ENCODE measurements at regions not wholly inside any gene's neighbourhood (a gene's known extent, or its start where the extent isn't known, plus 50 kb on each side); places are given as distances from the start of the nearest gene placed in this dataset.

GRCh38 chr14:82238649-82239048 is 705.0 kb upstream of the SEL1L start:
- H3K27ac ChIP-seq = no peak overlapping the region
- H3K4me3 ChIP-seq = no peak overlapping the region
- intact Hi-C loops (cut with DNase I) = no loop called here
- H3K36me3 ChIP-seq = no peaks in the 10 kb centered on the region
- peak in 3 of 4 donors; percentile 22 to 73 (median 39) for ATAC-seq
- H3K4me1 ChIP-seq = no peaks in the 10 kb centered on the region
- no peak for DNase-seq
- no peaks in the 10 kb centered on the region for H3K9me3 ChIP-seq
- no peak for TF ChIP-seq POLR2A (IDR thresholded peaks at IDR 0.05)
- TF ChIP-seq, protein P1, sequence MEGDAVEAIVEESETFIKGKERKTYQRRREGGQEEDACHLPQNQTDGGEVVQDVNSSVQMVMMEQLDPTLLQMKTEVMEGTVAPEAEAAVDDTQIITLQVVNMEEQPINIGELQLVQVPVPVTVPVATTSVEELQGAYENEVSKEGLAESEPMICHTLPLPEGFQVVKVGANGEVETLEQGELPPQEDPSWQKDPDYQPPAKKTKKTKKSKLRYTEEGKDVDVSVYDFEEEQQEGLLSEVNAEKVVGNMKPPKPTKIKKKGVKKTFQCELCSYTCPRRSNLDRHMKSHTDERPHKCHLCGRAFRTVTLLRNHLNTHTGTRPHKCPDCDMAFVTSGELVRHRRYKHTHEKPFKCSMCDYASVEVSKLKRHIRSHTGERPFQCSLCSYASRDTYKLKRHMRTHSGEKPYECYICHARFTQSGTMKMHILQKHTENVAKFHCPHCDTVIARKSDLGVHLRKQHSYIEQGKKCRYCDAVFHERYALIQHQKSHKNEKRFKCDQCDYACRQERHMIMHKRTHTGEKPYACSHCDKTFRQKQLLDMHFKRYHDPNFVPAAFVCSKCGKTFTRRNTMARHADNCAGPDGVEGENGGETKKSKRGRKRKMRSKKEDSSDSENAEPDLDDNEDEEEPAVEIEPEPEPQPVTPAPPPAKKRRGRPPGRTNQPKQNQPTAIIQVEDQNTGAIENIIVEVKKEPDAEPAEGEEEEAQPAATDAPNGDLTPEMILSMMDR (IDR thresholded peaks at IDR 0.05) = no peak
- no peaks in the 10 kb centered on the region for H3K27me3 ChIP-seq
- WGBS (ENCODE audit: insufficient coverage, low coverage, low lambda C conversion rate, missing lambda C conversion rate) = 25% methylated on average over 2 of the region's 2 CpGs

- Histone ChIP-seq H3K4me1 (no peaks in the 10 kb centered on the region), H3K27me3 (no peaks in the 10 kb centered on the region), H3K27ac (no peak overlapping the region), H3K9me3 (no peaks in the 10 kb centered on the region), H3K36me3 (no peaks in the 10 kb centered on the region), H3K4me3 (no peak overlapping the region)
- WGBS (ENCODE audit: insufficient coverage, low coverage, low lambda C conversion rate, missing lambda C conversion rate) = 43% methylated on average over 7 of the region's 7 CpGs
- DNase-seq (no peak), ATAC-seq (peak in 2 of 4 donors; percentile 19 to 67)
- intact Hi-C loops (cut with DNase I) = no loop called here
- TF ChIP-seq, protein P1 (IDR thresholded peaks at IDR 0.05) = no peak
- no peak for TF ChIP-seq POLR2A (IDR thresholded peaks at IDR 0.05)
Observed at GRCh38 chr14:82239223-82239622, 705.6 kb upstream of the SEL1L start.

GRCh38 chr14:82244791-82245190 is 711.1 kb upstream of the SEL1L start:
- no peak for TF ChIP-seq POLR2A (IDR thresholded peaks at IDR 0.05)
- TF ChIP-seq, protein P1 (IDR thresholded peaks at IDR 0.05) = no peak
- intact Hi-C loops (cut with DNase I) = no loop called here
- no peaks in the 10 kb centered on the region for H3K9me3 ChIP-seq
- DNase-seq (no peak), ATAC-seq (no peak)
- H3K4me3 ChIP-seq = no peak overlapping the region
- H3K27ac ChIP-seq = no peak overlapping the region
- H3K27me3 ChIP-seq = no peaks in the 10 kb centered on the region
- H3K4me1 ChIP-seq = no peaks in the 10 kb centered on the region
- no peaks in the 10 kb centered on the region for H3K36me3 ChIP-seq
- 45% methylated on average over 4 of the region's 4 CpGs for WGBS (ENCODE audit: insufficient coverage, low coverage, low lambda C conversion rate, missing lambda C conversion rate)

- Histone ChIP-seq H3K27ac (no peak overlapping the region), H3K36me3 (no peaks in the 10 kb centered on the region), H3K4me3 (no peak overlapping the region), H3K4me1 (no peaks in the 10 kb centered on the region), H3K27me3 (no peaks in the 10 kb centered on the region), H3K9me3 (no peaks in the 10 kb centered on the region)
- intact Hi-C loops (cut with DNase I) = no loop called here
- ATAC-seq (no peak), DNase-seq (no peak)
- TF ChIP-seq POLR2A (IDR thresholded peaks at IDR 0.05) = no peak
- TF ChIP-seq, protein P1 (IDR thresholded peaks at IDR 0.05) = no peak
- 56% methylated on average over 8 of the region's 8 CpGs for WGBS (ENCODE audit: insufficient coverage, low coverage, low lambda C conversion rate, missing lambda C conversion rate)
Observed at GRCh38 chr14:82251494-82251893, 717.8 kb upstream of the SEL1L start.

- no peaks in the 10 kb centered on the region for H3K9me3 ChIP-seq
- no peaks in the 10 kb centered on the region for H3K4me1 ChIP-seq
- no peak for ATAC-seq
- H3K27me3 ChIP-seq = no peaks in the 10 kb centered on the region
- TF ChIP-seq POLR2A (IDR thresholded peaks at IDR 0.05) = no peak
- TF ChIP-seq, protein P1 (IDR thresholded peaks at IDR 0.05) = no peak
- no peak for DNase-seq
- H3K36me3 ChIP-seq = no peaks in the 10 kb centered on the region
- no peak overlapping the region for H3K4me3 ChIP-seq
- intact Hi-C loops (cut with DNase I) = no loop called here
- H3K27ac ChIP-seq = no peak overlapping the region
Observed at GRCh38 chr14:82270286-82270685, 736.6 kb upstream of the SEL1L start.
